ENCODE measurements at regions not wholly inside any gene's neighbourhood (a gene's known extent, or its start where the extent isn't known, plus 50 kb on each side); places are given as distances from the start of the nearest gene placed in this dataset.

DNA sequence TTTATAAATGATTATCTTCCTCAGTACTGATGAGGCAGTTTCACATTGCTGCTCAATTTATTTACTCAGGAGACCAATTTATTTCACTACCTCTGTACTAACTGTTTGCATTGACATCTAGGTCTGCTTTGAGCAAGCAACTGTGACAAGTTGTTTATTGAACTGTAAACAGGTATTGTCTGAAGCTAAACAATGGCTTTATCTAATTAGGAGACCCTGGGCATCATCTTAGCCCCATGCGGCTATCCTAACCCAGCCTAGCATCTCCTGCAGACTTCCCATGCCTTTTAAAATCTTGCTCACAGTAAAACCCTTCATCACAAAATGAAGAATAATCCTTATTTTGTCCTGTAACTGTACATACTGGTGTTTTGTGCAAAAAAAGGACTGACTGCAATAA lies 348.2 kb downstream of the RWDD3 start:
- TF ChIP-seq EGR1 (IDR thresholded peaks at IDR 0.05; ENCODE audit: low read depth in 2 of 2) (no peak), HNF4A (conservative IDR thresholded peaks at IDR 0.05) (no peak), JUND (IDR thresholded peaks at IDR 0.05) (no peak), SP1 (IDR thresholded peaks at IDR 0.05) (no peak)
- TF ChIP-seq, protein P1, sequence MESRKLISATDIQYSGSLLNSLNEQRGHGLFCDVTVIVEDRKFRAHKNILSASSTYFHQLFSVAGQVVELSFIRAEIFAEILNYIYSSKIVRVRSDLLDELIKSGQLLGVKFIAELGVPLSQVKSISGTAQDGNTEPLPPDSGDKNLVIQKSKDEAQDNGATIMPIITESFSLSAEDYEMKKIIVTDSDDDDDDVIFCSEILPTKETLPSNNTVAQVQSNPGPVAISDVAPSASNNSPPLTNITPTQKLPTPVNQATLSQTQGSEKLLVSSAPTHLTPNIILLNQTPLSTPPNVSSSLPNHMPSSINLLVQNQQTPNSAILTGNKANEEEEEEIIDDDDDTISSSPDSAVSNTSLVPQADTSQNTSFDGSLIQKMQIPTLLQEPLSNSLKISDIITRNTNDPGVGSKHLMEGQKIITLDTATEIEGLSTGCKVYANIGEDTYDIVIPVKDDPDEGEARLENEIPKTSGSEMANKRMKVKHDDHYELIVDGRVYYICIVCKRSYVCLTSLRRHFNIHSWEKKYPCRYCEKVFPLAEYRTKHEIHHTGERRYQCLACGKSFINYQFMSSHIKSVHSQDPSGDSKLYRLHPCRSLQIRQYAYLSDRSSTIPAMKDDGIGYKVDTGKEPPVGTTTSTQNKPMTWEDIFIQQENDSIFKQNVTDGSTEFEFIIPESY (IDR thresholded peaks at IDR 0.05) = no peak
- TF ChIP-seq, protein P2, sequence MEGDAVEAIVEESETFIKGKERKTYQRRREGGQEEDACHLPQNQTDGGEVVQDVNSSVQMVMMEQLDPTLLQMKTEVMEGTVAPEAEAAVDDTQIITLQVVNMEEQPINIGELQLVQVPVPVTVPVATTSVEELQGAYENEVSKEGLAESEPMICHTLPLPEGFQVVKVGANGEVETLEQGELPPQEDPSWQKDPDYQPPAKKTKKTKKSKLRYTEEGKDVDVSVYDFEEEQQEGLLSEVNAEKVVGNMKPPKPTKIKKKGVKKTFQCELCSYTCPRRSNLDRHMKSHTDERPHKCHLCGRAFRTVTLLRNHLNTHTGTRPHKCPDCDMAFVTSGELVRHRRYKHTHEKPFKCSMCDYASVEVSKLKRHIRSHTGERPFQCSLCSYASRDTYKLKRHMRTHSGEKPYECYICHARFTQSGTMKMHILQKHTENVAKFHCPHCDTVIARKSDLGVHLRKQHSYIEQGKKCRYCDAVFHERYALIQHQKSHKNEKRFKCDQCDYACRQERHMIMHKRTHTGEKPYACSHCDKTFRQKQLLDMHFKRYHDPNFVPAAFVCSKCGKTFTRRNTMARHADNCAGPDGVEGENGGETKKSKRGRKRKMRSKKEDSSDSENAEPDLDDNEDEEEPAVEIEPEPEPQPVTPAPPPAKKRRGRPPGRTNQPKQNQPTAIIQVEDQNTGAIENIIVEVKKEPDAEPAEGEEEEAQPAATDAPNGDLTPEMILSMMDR (IDR thresholded peaks at IDR 0.05; ENCODE audit: low read depth, low read length, missing input control) = no peak
- Histone ChIP-seq H3K4me3 (ENCODE audit: low read depth in 1 of 3, low read length in 3 of 3) (no peak overlapping the region), H3K9ac (ENCODE audit: low read depth in 1 of 2, low read length in 2 of 2) (no peak overlapping the region), H3K4me1 (ENCODE audit: control insufficient read depth in 4 of 4, insufficient read depth in 4 of 4, low read length in 3 of 4) (no peaks in the 10 kb centered on the region), H3K36me3 (ENCODE audit: control insufficient read depth in 4 of 4, insufficient read depth in 3 of 4, low read depth in 1 of 4, low read length in 3 of 4) (no peaks in the 10 kb centered on the region), H3K27me3 (ENCODE audit: control insufficient read depth in 4 of 4, insufficient read depth in 4 of 4, low read length in 3 of 4) (peaks cover 0 to 8% (median 2%) of the 10 kb centered on the region in 4 donors), H3K9me3 (ENCODE audit: control insufficient read depth in 4 of 4, low read length in 3 of 4) (no peaks in the 10 kb centered on the region), H3K27ac (ENCODE audit: low read depth in 1 of 2, low read length in 2 of 2) (no peak overlapping the region)
- 93% methylated on average over 1 of the region's 1 CpG for WGBS
- no peak for DNase-seq (ENCODE audit: low spot score)

DNA sequence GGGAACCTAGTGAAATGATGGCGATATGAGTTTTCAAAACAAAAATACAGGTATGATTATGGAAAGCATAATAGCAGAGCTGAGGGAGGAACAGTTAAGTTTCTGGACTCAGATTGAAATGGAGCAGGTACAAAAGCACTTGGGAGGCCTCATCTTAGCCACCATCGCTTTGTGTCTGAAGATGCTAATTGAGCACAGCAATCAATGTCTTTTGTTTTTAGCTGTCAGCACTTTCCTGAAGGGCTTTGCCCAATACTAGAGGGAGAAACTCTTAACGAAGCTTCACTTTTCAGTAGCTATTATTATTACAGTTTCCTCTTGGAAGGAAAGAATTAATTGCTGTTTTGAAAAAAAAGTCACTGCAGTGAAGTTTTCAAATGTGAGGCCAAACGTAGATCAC lies 348.7 kb downstream of the RWDD3 start:
- 82% methylated on average over 4 of the region's 4 CpGs for WGBS
- TF ChIP-seq TAF1 (conservative IDR thresholded peaks at IDR 0.05) (no peak), RXRA (IDR thresholded peaks at IDR 0.05) (no peak), SP1 (IDR thresholded peaks at IDR 0.05) (no peak), EGR1 (IDR thresholded peaks at IDR 0.05; ENCODE audit: low read depth in 2 of 2) (no peak), GABPA (IDR thresholded peaks at IDR 0.05 in 1 of 2, conservative IDR thresholded peaks at IDR 0.05 in 1 of 2) (no peak), YY1 (IDR thresholded peaks at IDR 0.05) (no peak), JUND (IDR thresholded peaks at IDR 0.05) (no peak)
- TF ChIP-seq, protein P1 (IDR thresholded peaks at IDR 0.05) = no peak
- TF ChIP-seq, protein P3, sequence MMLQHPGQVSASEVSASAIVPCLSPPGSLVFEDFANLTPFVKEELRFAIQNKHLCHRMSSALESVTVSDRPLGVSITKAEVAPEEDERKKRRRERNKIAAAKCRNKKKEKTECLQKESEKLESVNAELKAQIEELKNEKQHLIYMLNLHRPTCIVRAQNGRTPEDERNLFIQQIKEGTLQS (IDR thresholded peaks at IDR 0.05) = no peak
- TF ChIP-seq, protein P2 (IDR thresholded peaks at IDR 0.05; ENCODE audit: low read depth, low read length, missing input control) = no peak
- TF ChIP-seq, protein P4, sequence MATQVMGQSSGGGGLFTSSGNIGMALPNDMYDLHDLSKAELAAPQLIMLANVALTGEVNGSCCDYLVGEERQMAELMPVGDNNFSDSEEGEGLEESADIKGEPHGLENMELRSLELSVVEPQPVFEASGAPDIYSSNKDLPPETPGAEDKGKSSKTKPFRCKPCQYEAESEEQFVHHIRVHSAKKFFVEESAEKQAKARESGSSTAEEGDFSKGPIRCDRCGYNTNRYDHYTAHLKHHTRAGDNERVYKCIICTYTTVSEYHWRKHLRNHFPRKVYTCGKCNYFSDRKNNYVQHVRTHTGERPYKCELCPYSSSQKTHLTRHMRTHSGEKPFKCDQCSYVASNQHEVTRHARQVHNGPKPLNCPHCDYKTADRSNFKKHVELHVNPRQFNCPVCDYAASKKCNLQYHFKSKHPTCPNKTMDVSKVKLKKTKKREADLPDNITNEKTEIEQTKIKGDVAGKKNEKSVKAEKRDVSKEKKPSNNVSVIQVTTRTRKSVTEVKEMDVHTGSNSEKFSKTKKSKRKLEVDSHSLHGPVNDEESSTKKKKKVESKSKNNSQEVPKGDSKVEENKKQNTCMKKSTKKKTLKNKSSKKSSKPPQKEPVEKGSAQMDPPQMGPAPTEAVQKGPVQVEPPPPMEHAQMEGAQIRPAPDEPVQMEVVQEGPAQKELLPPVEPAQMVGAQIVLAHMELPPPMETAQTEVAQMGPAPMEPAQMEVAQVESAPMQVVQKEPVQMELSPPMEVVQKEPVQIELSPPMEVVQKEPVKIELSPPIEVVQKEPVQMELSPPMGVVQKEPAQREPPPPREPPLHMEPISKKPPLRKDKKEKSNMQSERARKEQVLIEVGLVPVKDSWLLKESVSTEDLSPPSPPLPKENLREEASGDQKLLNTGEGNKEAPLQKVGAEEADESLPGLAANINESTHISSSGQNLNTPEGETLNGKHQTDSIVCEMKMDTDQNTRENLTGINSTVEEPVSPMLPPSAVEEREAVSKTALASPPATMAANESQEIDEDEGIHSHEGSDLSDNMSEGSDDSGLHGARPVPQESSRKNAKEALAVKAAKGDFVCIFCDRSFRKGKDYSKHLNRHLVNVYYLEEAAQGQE (IDR thresholded peaks at IDR 0.05) = no peak
- H3K27ac ChIP-seq (ENCODE audit: low read depth in 1 of 2, low read length in 2 of 2) = no peak overlapping the region

More for the DNA sequence above, 348.7 kb downstream of the RWDD3 start:
- Histone ChIP-seq H3K4me3 (ENCODE audit: low read depth in 1 of 3, low read length in 3 of 3) (no peak overlapping the region), H3K9ac (ENCODE audit: low read depth in 1 of 2, low read length in 2 of 2) (no peak overlapping the region), H3K4me1 (ENCODE audit: control insufficient read depth in 4 of 4, insufficient read depth in 4 of 4, low read length in 3 of 4) (no peaks in the 10 kb centered on the region), H3K27me3 (ENCODE audit: control insufficient read depth in 4 of 4, insufficient read depth in 4 of 4, low read length in 3 of 4) (peaks cover 0 to 8% (median 2%) of the 10 kb centered on the region in 4 donors), H3K9me3 (ENCODE audit: control insufficient read depth in 4 of 4, low read length in 3 of 4) (no peaks in the 10 kb centered on the region), H3K36me3 (ENCODE audit: control insufficient read depth in 4 of 4, insufficient read depth in 3 of 4, low read depth in 1 of 4, low read length in 3 of 4) (no peaks in the 10 kb centered on the region)
- DNase-seq (ENCODE audit: low spot score) = no peak

All from liver (tissue), 8 donors.